Stimulated activated CD4-positive, alpha-beta T cell treated with anti-CD3 and anti-CD28 coated beads, Interleukin-15, amount 100 ng/mL, for 1 hour (primary cell): ENCODE measurements at regions not wholly inside any gene's neighbourhood (a gene's known extent, or its start where the extent isn't known, plus 50 kb on each side); places are given as distances from the start of the nearest gene placed in this dataset.

Experiments used
- DNase-seq, 2 donors: peaks; one replicate each; pipeline ENCODE4 v3.0.0-alpha.2; 2020; ENCODE audit warnings: low read depth in 1 of 2, low spot score in 1 of 2

DNA sequence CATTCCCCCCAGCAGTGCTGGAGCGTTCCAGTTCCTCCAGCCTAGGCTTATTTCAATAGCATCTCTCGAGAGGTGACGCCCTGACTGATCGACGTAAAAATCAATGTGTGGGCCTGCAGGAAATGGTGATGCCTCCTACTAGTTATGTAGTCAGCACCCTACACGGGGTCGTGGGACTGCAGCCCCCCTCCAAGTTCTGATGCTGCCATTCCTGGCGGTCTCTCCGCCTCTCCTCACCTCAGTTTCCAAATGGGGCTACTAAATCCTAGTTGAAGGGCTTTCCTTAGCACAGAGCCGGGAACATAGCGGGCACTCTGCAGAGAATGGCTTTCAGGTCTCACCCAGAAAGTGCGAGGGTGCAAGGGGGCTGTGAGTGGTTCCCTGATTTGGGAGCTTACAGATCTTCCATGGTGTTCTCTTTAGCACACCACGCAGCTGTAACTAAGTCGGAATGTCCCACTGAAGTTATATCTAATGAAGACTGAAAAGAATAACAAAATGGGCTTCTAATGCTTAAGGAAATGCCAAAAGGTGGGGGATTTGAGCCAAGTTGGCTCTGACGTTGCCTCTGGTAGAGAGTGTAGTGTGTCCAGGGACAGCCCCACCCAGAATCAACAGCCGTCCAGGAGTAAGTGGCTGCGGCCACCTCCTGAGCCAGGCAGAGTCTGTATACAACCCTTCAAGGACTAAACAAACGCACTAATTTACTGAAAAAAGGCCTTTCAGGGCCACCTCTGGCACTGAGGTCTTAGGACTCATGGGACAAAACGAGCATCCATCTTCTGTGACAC is 299.7 kb upstream of the FOXF1 start:
- DNase-seq, result no peak

DNA sequence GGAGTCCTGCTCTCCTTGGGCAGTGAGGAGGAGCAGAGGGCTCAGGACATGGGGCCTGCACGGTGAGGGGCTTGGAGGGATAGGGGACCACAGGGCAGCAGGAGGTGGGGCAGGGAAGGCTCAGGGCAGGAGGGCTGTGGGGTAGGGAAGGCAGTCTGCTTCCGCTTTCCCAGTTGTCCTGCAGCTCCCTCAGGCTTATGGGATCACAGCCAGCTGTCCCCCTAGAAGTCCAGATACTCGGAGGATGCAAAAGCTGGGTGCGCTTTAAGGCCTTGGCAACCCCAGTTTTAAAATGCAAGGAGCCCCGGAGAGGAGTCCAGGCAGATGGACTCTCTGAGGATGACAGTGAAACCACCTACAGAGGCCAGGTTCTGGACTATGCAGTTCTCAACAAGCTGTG is 299.1 kb upstream of the FOXF1 start:
- no peak for DNase-seq

GRCh38 chr16:86211800-86212199 is 298.5 kb upstream of the FOXF1 start:
- no peak for DNase-seq

DNA sequence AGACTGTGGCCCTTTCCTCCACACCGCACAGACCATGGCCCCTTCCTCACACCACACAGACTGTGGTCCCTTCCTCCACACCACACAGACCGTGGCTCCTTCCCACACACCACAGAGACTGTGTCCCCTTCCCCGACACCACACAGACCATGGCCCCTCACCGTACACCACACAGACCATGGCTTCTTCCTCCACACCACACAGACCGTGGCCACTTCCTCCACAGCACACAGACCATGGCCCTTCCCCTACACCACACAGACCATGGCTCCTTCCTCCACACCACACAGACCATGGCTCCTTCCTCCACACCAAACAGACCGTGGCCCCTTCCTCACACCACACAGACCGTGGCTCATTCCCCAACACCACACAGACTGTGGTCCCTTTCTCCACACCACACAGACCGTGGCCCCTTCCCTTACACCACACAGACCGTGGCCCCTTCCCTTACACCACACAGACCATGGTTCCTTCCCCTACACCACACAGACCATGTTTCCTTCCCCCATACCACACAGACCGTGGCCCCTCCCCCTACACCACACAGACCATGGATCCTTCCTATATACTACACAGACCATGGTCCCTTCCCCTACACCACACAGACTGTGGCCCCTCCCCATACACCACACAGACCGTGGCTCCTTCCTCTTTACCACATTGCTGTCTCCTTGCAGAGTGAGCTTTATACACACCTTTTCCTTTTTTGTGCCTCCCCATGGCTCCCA is 297.5 kb upstream of the FOXF1 start:
- no peak for DNase-seq

DNA sequence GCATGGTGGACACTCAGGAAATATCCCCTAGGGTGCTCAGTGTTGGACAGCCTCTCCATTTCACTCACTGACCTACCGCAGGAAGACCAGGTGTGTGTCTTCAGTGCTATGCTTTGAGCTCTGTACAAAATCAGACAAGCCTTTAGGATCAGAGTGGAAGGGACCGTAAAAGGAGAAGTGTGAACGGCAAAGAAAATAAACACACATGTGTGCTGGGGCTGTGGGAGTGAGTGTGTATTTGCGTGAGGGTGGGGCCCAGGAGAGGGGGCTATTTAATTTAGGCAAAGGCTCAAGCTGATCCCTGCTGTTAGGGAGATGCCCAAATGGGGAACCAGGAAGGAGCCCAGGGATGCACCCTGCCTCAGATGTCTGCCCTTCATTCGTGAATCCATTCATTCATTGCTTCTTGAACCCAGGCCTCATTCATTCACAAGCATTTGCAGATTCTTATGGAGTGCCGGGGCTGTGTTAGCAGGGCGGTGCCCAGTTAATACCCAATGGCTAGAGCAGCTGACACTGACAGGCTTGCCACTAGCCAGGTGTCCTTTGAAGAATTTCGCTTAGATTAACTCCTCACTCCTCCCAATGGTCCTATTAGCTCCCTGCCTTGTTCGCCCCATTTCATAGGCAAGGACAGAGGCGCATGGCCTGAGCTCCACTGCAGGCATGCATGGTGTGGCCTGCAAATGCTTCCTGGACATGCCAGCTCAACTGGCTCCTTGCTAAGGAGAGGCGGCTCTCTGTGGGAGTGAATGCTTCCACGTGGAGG is 296.7 kb upstream of the FOXF1 start:
- no peak for DNase-seq

GRCh38 chr16:86214326-86215232 is 295.7 kb upstream of the FOXF1 start:
- DNase-seq, result no peak

GRCh38 chr16:86215233-86215978 is 294.9 kb upstream of the FOXF1 start:
- DNase-seq, result no peak

- DNase-seq, result no peak
Observed at GRCh38 chr16:86215979-86216585, 294.2 kb upstream of the FOXF1 start.

GRCh38 chr16:86216591-86216990 is 293.7 kb upstream of the FOXF1 start:
- no peak for DNase-seq

DNA sequence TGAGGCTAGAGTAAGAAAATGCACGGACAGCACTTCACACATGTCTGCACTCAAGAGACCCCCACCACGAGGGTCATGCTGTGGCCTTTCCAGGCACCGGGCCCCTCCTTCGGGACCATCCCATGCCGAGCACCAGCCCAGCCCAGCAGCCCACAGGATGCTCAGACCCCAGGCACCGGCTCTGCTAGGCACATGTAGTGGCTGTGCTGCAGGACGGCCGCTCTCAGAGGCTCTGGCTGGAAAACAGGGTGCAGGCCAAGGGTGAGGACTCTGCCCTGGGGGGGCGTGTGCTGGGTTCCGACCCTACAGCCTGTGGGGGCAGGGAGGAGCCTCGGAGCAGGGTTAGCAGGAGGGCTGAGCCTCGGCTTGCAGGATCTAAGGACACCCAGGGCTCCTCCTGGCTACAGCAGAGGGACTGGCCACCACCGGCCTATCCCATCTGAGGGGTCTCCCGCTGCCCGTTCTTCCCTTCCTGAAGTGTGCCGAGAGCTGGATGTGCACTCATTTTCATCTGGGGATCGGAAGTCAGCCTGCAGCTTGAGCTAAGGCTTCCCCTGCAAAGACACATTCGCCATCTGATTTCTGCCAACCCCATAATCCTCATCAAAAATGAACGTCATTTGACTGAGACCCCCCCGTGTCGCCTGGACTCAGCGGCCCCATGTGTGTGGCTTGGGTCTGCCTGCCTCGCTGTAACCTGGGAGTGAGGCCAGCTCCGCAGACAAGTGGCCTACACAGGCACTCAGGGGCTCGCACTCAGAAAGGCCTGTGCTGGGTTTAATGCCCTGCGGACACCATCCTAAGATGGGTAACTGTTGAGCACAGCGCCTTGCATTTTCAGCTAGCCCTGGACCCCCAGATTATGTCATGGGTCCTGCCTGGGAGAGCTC is 293.1 kb upstream of the FOXF1 start:
- no peak for DNase-seq

- no peak for DNase-seq
Observed at GRCh38 chr16:86217891-86218270, 292.4 kb upstream of the FOXF1 start.

GRCh38 chr16:86218479-86219170 is 291.7 kb upstream of the FOXF1 start:
- DNase-seq, result no peak

- DNase-seq, result no peak
Observed at GRCh38 chr16:86219655-86220445, 290.5 kb upstream of the FOXF1 start.

- DNase-seq, result no peak
Observed at GRCh38 chr16:86220561-86220960, 289.8 kb upstream of the FOXF1 start.

DNA sequence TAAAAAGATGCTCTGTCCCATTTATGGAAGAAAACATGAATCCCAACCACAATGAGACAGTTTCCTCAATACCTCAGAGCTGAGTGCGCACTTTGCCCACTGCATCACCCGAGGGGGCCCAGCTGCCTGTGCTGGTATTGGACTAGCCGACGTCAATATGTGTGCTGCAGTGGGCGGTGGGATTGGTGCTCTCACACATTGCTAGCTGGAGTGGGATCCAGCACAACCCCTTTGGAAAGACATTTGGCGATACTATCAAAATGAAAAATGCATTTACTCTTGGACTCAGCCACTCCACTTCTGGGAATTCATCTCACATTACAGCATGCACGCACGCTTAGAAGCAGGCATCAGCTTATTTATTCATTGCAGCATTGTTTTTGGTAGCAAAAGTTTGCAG is 289.2 kb upstream of the FOXF1 start:
- DNase-seq, result no peak

GRCh38 chr16:86222547-86222946 is 287.8 kb upstream of the FOXF1 start:
- no peak for DNase-seq

GRCh38 chr16:86222965-86223551 is 287.3 kb upstream of the FOXF1 start:
- no peak for DNase-seq
